AG09319 (cell line): ENCODE measurements at regions not wholly inside any gene's neighbourhood (a gene's known extent, or its start where the extent isn't known, plus 50 kb on each side); places are given as distances from the start of the nearest gene placed in this dataset.

Experiments
- DNase-seq: peaks from one replicate; pipeline ENCODE4 v3.0.0-alpha.2; 2010; ENCODE audit warnings: low read depth; ENCODE audit errors: extremely low read depth
- CTCF ChIP-seq: IDR thresholded peaks from 2 replicates; pipeline ENCODE4 v1.5.1; 2011; ENCODE audit warnings: low read depth, mild to moderate bottlenecking, inconsistent platforms, low read length, moderate library complexity

GRCh38 chr2:200013906-200014305 is 58.5 kb downstream of the MAIP1 start:
- no peak for TF ChIP-seq CTCF
- DNase-seq, result no peak

GRCh38 chr2:200021449-200022114 is 66.2 kb downstream of the MAIP1 start:
- DNase-seq, result no peak
- TF ChIP-seq CTCF, result no peak

- no peak for TF ChIP-seq CTCF
- DNase-seq, result no peak
Measured at GRCh38 chr2:200022511-200022910, 67.1 kb downstream of the MAIP1 start.

GRCh38 chr2:200023570-200023969 is 68.2 kb downstream of the MAIP1 start:
- TF ChIP-seq CTCF, result no peak

GRCh38 chr2:200025717-200026116 is 70.3 kb downstream of the MAIP1 start:
- TF ChIP-seq CTCF, result no peak
- no peak for DNase-seq

More at GRCh38 chr2:200023570-200023969, 68.2 kb downstream of the MAIP1 start:
- no peak for DNase-seq

GRCh38 chr2:200026332-200027230 is 71.2 kb downstream of the MAIP1 start:
- TF ChIP-seq CTCF, result no peak
- DNase-seq, result peak; percentile 75

GRCh38 chr2:200028998-200029397 is 73.6 kb downstream of the MAIP1 start:
- TF ChIP-seq CTCF, result no peak
- peak; percentile 12 for DNase-seq
